ENCODE measurements at regions not wholly inside any gene's neighbourhood (a gene's known extent, or its start where the extent isn't known, plus 50 kb on each side); places are given as distances from the start of the nearest gene placed in this dataset.

DNA sequence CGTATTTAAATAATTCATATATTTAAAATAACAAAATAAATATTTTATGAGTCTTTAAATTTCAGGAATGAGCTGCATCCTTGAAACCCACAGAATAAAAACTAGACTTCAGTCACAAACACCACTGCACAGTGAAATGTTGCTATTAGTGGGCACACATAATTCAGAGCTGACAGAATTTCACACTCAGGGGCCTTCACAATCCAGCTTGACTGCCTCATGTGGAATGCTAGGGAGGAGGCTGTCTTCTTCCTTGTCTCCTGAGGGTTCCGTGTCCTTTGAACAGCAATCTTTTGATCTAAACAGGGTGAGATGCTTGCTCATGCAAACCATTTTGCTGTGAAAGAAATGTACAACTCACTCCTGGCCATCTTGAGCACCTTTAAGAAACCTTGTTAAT is 346.7 kb downstream of the CCSER2 start:
- TF ChIP-seq HDGF (IDR thresholded peaks at IDR 0.05; ENCODE audit: borderline replicate concordance) (no peak), SUZ12 (IDR thresholded peaks at IDR 0.05) (no peak), FOXM1 (IDR thresholded peaks at IDR 0.05; ENCODE audit: borderline replicate concordance) (no peak), FOXA1 (IDR thresholded peaks at IDR 0.05) (no peak), PKNOX1 (IDR thresholded peaks at IDR 0.05) (no peak)

Measured in HEK293T (cell line).